Bronchial epithelial cell (primary cell): ENCODE measurements at regions not wholly inside any gene's neighbourhood (a gene's known extent, or its start where the extent isn't known, plus 50 kb on each side); places are given as distances from the start of the nearest gene placed in this dataset.
"Not testable (repeated sequence)": the region's sequence is repeated elsewhere in the genome, so short reads cannot be mapped to it uniquely, and the experiment has no call there.

ENCODE experiments used
- DNase-seq: peaks from one replicate; pipeline ENCODE4 v3.0.0-alpha.2; 2010; ENCODE audit warnings: low read depth
- FAIRE-seq: peaks from 2 replicates; lab custom pipeline; 2011; peaks lifted over from hg19 to GRCh38; lab: Jason Lieb, UNC
- H3K27me3 ChIP-seq: 2 replicates; pipeline ENCODE4 v1.5.1; 2011; ENCODE audit warnings: low read length; ENCODE audit not compliant: control insufficient read depth, insufficient read depth
- H3K36me3 ChIP-seq: 2 replicates; pipeline ENCODE4 v1.5.1; 2011; ENCODE audit warnings: low read length; ENCODE audit not compliant: control insufficient read depth, insufficient read depth
- H3K4me3 ChIP-seq: 2 replicates; pipeline ENCODE4 v1.5.1; 2011; ENCODE audit warnings: mild to moderate bottlenecking, low read depth, low read length, control low read depth
- TF ChIP-seq, protein P1 (sequence below): IDR thresholded peaks from 2 replicates; pipeline ENCODE4 v1.5.1; 2011; ENCODE audit warnings: mild to moderate bottlenecking, moderate library complexity, low read length, control low read depth, inconsistent platforms; ENCODE audit not compliant: insufficient read depth, severe bottlenecking

DNA sequence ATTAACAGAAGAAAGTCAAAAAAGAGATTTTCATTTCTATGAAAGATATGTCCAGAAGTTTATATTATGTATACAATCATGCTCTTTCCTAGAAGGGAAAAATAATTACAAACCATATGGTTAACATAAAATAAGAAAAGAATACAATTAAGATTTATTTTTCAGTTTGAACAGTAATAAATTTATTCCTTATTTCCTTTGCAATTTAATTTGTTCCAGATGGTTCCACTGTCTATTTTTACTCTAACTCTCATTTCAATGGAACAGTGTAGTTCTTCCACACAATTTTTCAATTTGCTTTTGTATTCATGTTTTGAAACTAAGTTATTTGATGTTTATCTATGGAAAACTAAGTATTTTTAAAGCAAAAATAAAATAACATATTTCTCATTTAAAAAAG is 1026.3 kb downstream of the TAF11L14 start:
- Histone ChIP-seq H3K27me3 (no peaks in the 10 kb centered on the region), H3K4me3 (no peak overlapping the region), H3K36me3 (no peaks in the 10 kb centered on the region)
- DNase-seq, result no peak
- TF ChIP-seq, protein P1, sequence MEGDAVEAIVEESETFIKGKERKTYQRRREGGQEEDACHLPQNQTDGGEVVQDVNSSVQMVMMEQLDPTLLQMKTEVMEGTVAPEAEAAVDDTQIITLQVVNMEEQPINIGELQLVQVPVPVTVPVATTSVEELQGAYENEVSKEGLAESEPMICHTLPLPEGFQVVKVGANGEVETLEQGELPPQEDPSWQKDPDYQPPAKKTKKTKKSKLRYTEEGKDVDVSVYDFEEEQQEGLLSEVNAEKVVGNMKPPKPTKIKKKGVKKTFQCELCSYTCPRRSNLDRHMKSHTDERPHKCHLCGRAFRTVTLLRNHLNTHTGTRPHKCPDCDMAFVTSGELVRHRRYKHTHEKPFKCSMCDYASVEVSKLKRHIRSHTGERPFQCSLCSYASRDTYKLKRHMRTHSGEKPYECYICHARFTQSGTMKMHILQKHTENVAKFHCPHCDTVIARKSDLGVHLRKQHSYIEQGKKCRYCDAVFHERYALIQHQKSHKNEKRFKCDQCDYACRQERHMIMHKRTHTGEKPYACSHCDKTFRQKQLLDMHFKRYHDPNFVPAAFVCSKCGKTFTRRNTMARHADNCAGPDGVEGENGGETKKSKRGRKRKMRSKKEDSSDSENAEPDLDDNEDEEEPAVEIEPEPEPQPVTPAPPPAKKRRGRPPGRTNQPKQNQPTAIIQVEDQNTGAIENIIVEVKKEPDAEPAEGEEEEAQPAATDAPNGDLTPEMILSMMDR, result no peak
- no peak for FAIRE-seq

DNA sequence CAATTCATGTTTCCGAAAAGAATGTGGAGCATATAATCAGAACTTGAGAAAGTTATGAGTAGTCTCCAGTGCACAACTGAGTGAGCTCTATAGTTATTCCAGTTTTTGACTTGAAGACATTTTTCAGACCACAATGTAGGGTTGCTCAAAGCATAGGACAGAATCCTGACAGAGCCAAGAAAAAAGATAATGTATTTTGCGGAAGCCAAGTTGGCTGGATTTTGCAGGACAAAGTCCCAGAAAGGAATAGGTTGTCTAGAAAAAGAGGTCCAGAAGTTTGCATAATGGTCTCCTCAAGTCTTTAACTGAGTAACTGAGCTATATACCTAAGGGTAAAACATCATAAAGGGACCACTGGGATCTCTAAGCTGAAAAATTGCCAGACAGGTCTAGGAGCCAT is 1028.0 kb downstream of the TAF11L14 start:
- DNase-seq (no peak), FAIRE-seq (no peak)
- Histone ChIP-seq H3K36me3 (no peaks in the 10 kb centered on the region), H3K27me3 (no peaks in the 10 kb centered on the region), H3K4me3 (no peak overlapping the region)
- TF ChIP-seq, protein P1, result no peak

DNA sequence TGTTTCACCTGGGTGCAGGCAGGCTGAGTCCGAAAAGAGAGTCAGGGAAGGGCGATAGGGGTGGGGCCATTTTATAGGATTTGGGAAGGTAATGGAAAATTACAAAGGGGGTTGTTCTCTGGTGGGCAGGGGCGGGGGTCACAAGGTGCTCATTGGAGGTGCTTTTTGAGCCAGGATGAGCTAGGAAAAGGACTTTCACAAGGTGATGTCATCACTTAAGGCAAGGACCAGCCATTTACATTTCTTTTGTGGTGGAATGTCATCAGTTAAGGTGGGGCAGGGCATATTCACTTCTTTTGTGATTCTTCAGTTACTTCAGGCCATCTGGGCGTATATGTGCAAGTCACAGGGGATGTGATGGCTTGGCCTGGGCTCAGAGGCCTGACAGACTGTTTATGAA is 1040.0 kb downstream of the TAF11L14 start:
- not testable (repeated sequence) for H3K4me3 ChIP-seq, H3K36me3 ChIP-seq, H3K27me3 ChIP-seq, DNase-seq, FAIRE-seq

DNA sequence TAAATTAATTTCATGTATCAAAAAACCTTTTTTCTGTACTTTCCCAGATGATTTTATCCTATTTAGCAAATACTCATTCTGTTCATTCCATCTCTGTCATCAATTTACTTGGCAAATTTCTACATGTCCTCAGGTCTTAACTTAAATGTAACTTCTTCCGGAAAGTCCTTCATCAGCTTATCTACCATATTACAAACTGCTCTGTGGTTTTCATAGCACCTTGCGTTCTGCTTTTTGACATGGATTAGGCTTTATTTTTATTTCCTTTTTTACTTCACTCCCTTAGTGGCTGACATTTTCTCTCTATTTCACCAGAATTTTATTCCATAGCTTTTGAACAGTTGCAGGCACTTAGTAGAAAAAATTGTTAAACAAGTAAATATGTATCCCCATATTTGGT is 1040.8 kb downstream of the TAF11L14 start:
- H3K36me3 ChIP-seq, result no peaks in the 10 kb centered on the region
- no peak overlapping the region for H3K4me3 ChIP-seq
- DNase-seq (no peak), FAIRE-seq (no peak)
- TF ChIP-seq, protein P1, result no peak
- no peaks in the 10 kb centered on the region for H3K27me3 ChIP-seq

DNA sequence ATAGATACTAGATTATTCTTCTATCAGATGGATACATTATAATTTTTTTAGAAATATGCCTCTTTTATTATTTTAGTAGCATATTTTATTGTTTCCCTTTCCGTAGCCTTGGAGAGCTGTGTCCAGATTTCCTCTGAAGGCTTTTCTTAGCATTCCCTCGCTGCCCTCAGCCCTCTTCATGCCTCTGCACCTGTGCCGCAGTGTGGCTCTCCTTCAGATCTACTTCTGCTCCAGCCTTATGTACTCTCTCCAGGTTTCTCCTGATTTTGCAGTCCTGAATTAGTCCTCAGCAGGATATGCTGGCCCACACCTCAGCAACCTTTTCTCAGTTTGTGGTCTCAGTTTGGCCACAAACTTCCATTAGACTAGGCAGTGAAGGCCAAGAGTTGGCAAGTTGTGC is 1052.0 kb downstream of the TAF11L14 start:
- TF ChIP-seq, protein P1, result no peak
- no peak overlapping the region for H3K4me3 ChIP-seq
- FAIRE-seq (no peak), DNase-seq (no peak)
- no peaks in the 10 kb centered on the region for H3K27me3 ChIP-seq
- H3K36me3 ChIP-seq, result no peaks in the 10 kb centered on the region

DNA sequence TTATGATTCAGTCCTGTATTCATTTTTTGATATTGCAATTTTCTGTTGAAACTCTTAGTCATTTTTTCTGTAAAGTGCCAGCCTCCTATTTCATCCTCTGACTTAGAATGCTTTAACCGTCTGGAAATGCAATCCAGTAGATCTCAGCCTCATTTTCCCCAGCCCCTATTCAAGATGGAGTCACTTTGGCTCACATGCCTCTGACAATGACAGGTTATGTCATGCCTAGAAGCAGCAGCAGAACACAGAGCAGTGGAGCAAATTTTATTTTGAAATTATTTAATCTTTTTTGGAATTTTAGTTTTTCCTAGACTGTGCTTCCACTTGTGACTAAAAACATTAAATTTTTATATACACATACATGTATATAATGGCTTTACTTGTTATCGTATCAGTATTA is 1053.2 kb downstream of the TAF11L14 start:
- DNase-seq (no peak), FAIRE-seq (no peak)
- H3K4me3 ChIP-seq, result no peak overlapping the region
- H3K36me3 ChIP-seq, result no peaks in the 10 kb centered on the region
- TF ChIP-seq, protein P1, result no peak
- H3K27me3 ChIP-seq, result no peaks in the 10 kb centered on the region
